SH-SY5Y (cell line): ENCODE measurements at regions not wholly inside any gene's neighbourhood (a gene's known extent, or its start where the extent isn't known, plus 50 kb on each side); places are given as distances from the start of the nearest gene placed in this dataset.

ENCODE experiments used
- GATA2 ChIP-seq: IDR thresholded peaks from 2 replicates; pipeline ENCODE4 v1.6.1; 2011; ENCODE audit warnings: mild to moderate bottlenecking, low read depth, low read length
- GATA3 ChIP-seq: IDR thresholded peaks from 2 replicates; pipeline ENCODE4 v1.6.1; 2011; ENCODE audit warnings: low read depth, mild to moderate bottlenecking, low read length, moderate library complexity

DNA sequence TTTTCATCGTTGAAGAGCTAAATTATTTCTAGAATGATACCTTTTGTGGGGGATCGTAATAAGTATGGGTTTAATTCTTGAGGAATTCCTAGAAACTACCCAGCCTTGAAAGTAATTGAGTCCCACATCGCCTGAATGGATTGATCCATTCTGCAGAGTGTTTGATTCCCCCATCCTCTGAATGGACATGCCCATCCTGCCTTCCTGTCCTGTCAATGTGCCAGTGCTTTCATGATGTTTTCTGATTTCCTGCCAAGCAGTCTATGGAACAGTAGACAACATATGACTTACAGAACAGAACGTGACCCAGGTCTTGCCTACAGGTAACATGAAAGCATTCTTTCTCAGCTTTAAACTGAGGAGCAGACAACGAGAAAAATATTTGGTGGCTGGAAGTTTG is 319.2 kb downstream of the DRD1 start:
- TF ChIP-seq GATA3 (no peak), GATA2 (no peak)
